Small intestine (tissue), 7 donors: ENCODE measurements at regions not wholly inside any gene's neighbourhood (a gene's known extent, or its start where the extent isn't known, plus 50 kb on each side); places are given as distances from the start of the nearest gene placed in this dataset.

Source experiments
- DNase-seq, 2 donors: peaks; one replicate each; pipeline versions ENCODE4 v3.0.0 to v3.0.0-alpha.2; 2013
- FAIRE-seq: peaks from 2 replicates; lab custom pipeline; 2012; peaks lifted over from hg19 to GRCh38; lab: Jason Lieb, UNC
- H3K27ac ChIP-seq, 3 donors: one replicate each; pipeline ENCODE4 v1.5.1; 2013; ENCODE audit warnings: low read length in 2 of 3, mild to moderate bottlenecking in 2 of 3, control low read depth in 1 of 3, inconsistent platforms in 1 of 3, low read depth in 1 of 3, moderate library complexity in 1 of 3
- H3K27me3 ChIP-seq, 3 donors: one replicate each; pipeline ENCODE4 v1.6.1; 2013; ENCODE audit warnings: low read length in 3 of 3, inconsistent platforms in 1 of 3; ENCODE audit not compliant: control insufficient read depth in 3 of 3, insufficient read depth in 3 of 3
- H3K36me3 ChIP-seq, 3 donors: one replicate each; pipeline ENCODE4 v1.6.1; 2013; ENCODE audit warnings: low read length in 3 of 3, inconsistent platforms in 1 of 3, low read depth in 1 of 3, mild to moderate bottlenecking in 1 of 3, moderate library complexity in 1 of 3; ENCODE audit not compliant: control insufficient read depth in 3 of 3, insufficient read depth in 2 of 3
- H3K4me1 ChIP-seq, 3 donors: one replicate each; pipeline ENCODE4 v1.6.1; 2013; ENCODE audit warnings: low read length in 2 of 3, inconsistent platforms in 1 of 3, low read depth in 1 of 3, mild to moderate bottlenecking in 1 of 3, moderate library complexity in 1 of 3; ENCODE audit not compliant: control insufficient read depth in 3 of 3, insufficient read depth in 2 of 3
- H3K4me3 ChIP-seq, 3 donors: one replicate each; pipeline ENCODE4 v1.5.1; 2013; ENCODE audit warnings: low read length in 3 of 3, control low read depth in 1 of 3, inconsistent platforms in 1 of 3, low read depth in 1 of 3, mild to moderate bottlenecking in 1 of 3, moderate library complexity in 1 of 3
- H3K9me3 ChIP-seq, 2 donors: one replicate each; pipeline ENCODE4 v1.6.1; 2013; ENCODE audit warnings: low read depth in 1 of 2, low read length in 1 of 2; ENCODE audit not compliant: control insufficient read depth in 2 of 2, insufficient read depth in 1 of 2
- WGBS, 3 donors: extraction: QIAGEN DNeasy Blood & Tissue Kit; methylation state at CpG; one replicate each; pipeline ENCODE4 v1.1.7; 2013; 5-methylcytosine and 5-hydroxymethylcytosine counted together
- donor health status: healthy with polysubstance abuse.
- donor health status: control.
- donor health status: control.
- donor health status: Bipolar disorder and iron deficiency.
- donor health status: healthy.

- WGBS, 3 donors: 45 to 77% (median 71%) methylated on average over 2 of the region's 2 CpGs
- no peaks in the 10 kb centered on the region for H3K4me1 ChIP-seq
- no peaks in the 10 kb centered on the region for H3K36me3 ChIP-seq
- no peaks in the 10 kb centered on the region for H3K9me3 ChIP-seq
- DNase-seq (no peak), FAIRE-seq (no peak)
- no peak overlapping the region for H3K27ac ChIP-seq
- H3K4me3 ChIP-seq: no peak overlapping the region
- no peaks in the 10 kb centered on the region for H3K27me3 ChIP-seq
These were observed 328.0 kb downstream of the TGFB2 start for GRCh38 chr1:218673170-218673569.

DNA sequence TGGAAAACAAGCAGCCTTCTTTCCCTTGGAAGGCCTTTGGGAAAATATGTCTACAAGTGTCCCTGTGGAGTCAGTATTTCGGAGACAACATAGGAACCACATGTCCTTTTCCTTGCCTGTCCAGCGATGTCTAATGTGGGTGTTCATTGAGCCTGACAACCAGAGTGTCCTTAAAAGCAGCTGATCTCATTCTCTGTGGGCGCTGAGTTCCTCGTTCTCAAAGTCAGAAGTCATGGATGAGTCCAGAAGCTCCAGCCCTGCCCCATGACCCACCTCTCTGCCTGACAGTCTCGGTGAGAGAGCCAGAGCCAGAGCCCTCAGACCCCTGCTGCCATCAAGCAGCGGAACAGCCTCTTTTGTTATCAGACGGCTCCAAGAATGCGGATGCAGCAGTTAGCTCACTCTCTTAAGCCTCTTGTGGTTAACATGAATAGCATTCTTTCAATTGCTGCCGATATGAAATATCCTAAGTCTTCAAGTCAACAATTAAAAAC lies 329.2 kb downstream of the TGFB2 start:
- no peak for DNase-seq
- H3K27ac ChIP-seq: no peak overlapping the region
- H3K9me3 ChIP-seq: no peaks in the 10 kb centered on the region
- 31 to 39% (median 35%) methylated on average over 9 of the region's 9 CpGs for WGBS, 3 donors
- FAIRE-seq: no peak
- H3K36me3 ChIP-seq: no peaks in the 10 kb centered on the region
- H3K4me1 ChIP-seq: no peaks in the 10 kb centered on the region
- H3K4me3 ChIP-seq: no peak overlapping the region
- no peaks in the 10 kb centered on the region for H3K27me3 ChIP-seq

- 70 to 74% (median 71%) methylated on average over 7 of the region's 7 CpGs for WGBS, 3 donors
These were observed 331.9 kb downstream of the TGFB2 start for GRCh38 chr1:218677026-218677425.

GRCh38 chr1:218679391-218679790 lies 334.3 kb downstream of the TGFB2 start:
- 79 to 90% (median 87%) methylated on average over 2 of the region's 2 CpGs for WGBS, 3 donors
- no peak overlapping the region for H3K4me3 ChIP-seq
- no peak for DNase-seq
- no peak overlapping the region for H3K27ac ChIP-seq
- no peaks in the 10 kb centered on the region for H3K9me3 ChIP-seq
- FAIRE-seq: no peak
- H3K36me3 ChIP-seq: no peaks in the 10 kb centered on the region
- no peaks in the 10 kb centered on the region for H3K27me3 ChIP-seq
- H3K4me1 ChIP-seq: no peaks in the 10 kb centered on the region

More at GRCh38 chr1:218677026-218677425, 331.9 kb downstream of the TGFB2 start:
- no peak overlapping the region for H3K4me3 ChIP-seq
- no peak overlapping the region for H3K27ac ChIP-seq
- no peak for FAIRE-seq
- no peaks in the 10 kb centered on the region for H3K9me3 ChIP-seq
- H3K36me3 ChIP-seq: no peaks in the 10 kb centered on the region
- no peaks in the 10 kb centered on the region for H3K27me3 ChIP-seq
- no peak for DNase-seq
- H3K4me1 ChIP-seq: no peaks in the 10 kb centered on the region

DNA sequence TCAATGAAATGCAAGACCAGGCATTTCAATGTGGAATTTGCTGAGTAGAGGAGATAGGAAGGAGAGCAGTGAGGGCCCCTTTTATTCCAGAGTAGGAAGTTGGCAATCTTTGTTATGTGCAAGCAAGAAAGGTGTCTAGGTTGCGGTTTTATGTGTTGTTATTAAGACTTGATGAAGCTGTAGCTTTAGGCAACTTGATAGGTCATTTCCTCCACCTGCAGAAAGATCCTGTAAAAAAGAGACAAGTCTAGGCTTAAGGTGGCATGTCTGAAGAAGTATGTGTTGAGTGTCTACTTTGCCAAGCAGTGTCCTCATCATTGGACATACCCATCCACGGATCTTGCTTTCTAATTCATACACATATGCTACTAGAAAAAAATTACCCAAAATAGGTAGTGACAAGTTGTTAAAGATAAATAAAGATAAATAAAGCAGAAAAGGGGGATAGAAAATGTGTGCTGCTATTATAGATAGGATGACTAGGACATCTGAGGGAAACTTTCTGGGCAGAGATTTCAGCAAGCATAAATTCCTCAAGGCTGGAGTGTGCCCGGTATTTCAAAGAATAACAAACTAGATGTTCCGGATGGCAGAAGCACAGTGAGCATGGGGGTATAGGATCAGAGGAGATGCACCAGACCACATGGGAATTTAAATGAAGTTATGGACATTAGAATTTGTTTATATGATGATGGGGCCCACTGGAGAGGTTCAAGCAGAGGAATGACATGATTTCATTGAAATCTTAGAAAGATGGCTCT lies 335.0 kb downstream of the TGFB2 start:
- H3K9me3 ChIP-seq: no peaks in the 10 kb centered on the region
- WGBS, 3 donors: 85 to 89% (median 88%) methylated on average over 4 of the region's 4 CpGs
- FAIRE-seq (no peak), DNase-seq (no peak)
- no peak overlapping the region for H3K4me3 ChIP-seq
- no peaks in the 10 kb centered on the region for H3K27me3 ChIP-seq
- no peak overlapping the region for H3K27ac ChIP-seq
- no peaks in the 10 kb centered on the region for H3K4me1 ChIP-seq
- H3K36me3 ChIP-seq: no peaks in the 10 kb centered on the region

DNA sequence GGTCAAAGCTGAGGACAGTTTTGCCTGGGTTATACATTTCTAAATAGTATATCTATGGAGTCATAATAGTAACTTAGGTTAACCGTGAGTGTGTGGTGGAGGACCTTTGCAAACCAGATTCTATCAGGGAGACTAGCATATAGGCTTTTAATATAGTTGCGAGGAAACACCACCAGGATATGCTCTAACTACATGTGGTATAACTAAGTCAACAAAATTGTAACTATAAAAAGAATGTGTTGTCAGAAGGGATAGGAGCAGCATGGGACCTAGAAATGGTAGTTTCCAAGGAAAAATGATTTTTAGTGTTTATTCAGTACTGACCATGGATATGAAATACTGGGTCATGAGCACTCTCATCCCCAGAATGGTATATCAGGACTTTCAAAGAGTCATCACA lies 338.1 kb downstream of the TGFB2 start:
- H3K4me1 ChIP-seq: no peaks in the 10 kb centered on the region
- H3K36me3 ChIP-seq: no peaks in the 10 kb centered on the region
- no peaks in the 10 kb centered on the region for H3K9me3 ChIP-seq
- H3K27ac ChIP-seq: no peak overlapping the region
- H3K27me3 ChIP-seq: no peaks in the 10 kb centered on the region
- WGBS, 3 donors: 47 to 78% (median 67%) methylated on average over 2 of the region's 2 CpGs
- no peak for DNase-seq
- FAIRE-seq: no peak
- H3K4me3 ChIP-seq: no peak overlapping the region

GRCh38 chr1:218686258-218686657 lies 341.1 kb downstream of the TGFB2 start:
- Histone ChIP-seq H3K36me3 (no peaks in the 10 kb centered on the region), H3K9me3 (no peaks in the 10 kb centered on the region), H3K4me3 (no peak overlapping the region), H3K27ac (no peak overlapping the region), H3K4me1 (no peaks in the 10 kb centered on the region), H3K27me3 (no peaks in the 10 kb centered on the region)
- FAIRE-seq (no peak), DNase-seq (no peak)

DNA sequence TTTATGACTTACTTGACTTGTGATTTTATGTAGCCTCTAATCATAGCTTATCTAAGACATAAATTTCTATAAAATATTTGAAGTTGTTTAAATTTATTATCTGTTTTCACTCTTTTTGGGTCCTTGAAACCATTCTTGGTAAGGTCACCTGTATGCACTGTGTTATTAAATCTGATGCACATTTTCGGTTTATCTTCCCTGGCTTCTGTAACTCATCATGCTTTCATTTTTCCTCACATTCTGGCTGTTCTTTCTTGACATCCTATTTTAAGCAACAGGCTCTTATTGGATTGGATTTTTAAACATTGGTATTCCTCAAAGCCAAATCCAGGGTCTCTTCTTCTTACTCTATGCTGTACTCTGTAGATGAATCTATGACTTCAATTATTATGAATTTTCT lies 341.6 kb downstream of the TGFB2 start:
- Histone ChIP-seq H3K4me3 (no peak overlapping the region), H3K36me3 (no peaks in the 10 kb centered on the region), H3K9me3 (no peaks in the 10 kb centered on the region), H3K4me1 (no peaks in the 10 kb centered on the region), H3K27ac (no peak overlapping the region), H3K27me3 (no peaks in the 10 kb centered on the region)
- 69 to 87% (median 79%) methylated on average over 1 of the region's 1 CpG for WGBS, 3 donors
- no peak for DNase-seq
- no peak for FAIRE-seq

- Histone ChIP-seq H3K36me3 (no peaks in the 10 kb centered on the region), H3K4me1 (no peaks in the 10 kb centered on the region), H3K9me3 (no peaks in the 10 kb centered on the region), H3K27ac (no peak overlapping the region), H3K4me3 (no peak overlapping the region), H3K27me3 (no peaks in the 10 kb centered on the region)
- FAIRE-seq (no peak), DNase-seq (no peak)
- WGBS, 3 donors: 43 to 62% (median 47%) methylated on average over 2 of the region's 2 CpGs
These were observed 347.7 kb downstream of the TGFB2 start for GRCh38 chr1:218692808-218693207.
